ENCODE measurements at regions not wholly inside any gene's neighbourhood (a gene's known extent, or its start where the extent isn't known, plus 50 kb on each side); places are given as distances from the start of the nearest gene placed in this dataset.

- ATAC-seq (ENCODE audit: insufficient read depth, low FRiP score): no peak
- no peaks in the 10 kb centered on the region for H3K9me3 ChIP-seq (ENCODE audit: control insufficient read depth in 4 of 4, insufficient read depth in 3 of 4, low read length in 3 of 4)
- 89 to 92% methylated on average over 3 of the region's 3 CpGs for WGBS, 2 donors
- H3K9ac ChIP-seq (ENCODE audit: insufficient read depth in 1 of 2, low read length in 2 of 2): no peak overlapping the region
- H3K4me3 ChIP-seq: no peak overlapping the region
- H3K27me3 ChIP-seq (ENCODE audit: control insufficient read depth in 3 of 3, insufficient read depth in 3 of 3, low read length in 2 of 3): peaks cover 0 to 39% (median 15%) of the 10 kb centered on the region in 3 donors
- peaks cover 0 to 5% (median 0%) of the 10 kb centered on the region in 5 donors for H3K4me1 ChIP-seq (ENCODE audit: control insufficient read depth in 5 of 5, insufficient read depth in 5 of 5, low read length in 5 of 5)
- DNase-seq: no peak
- H3K36me3 ChIP-seq (ENCODE audit: control insufficient read depth in 4 of 4, insufficient read depth in 4 of 4, low read length in 4 of 4): no peaks in the 10 kb centered on the region
- H3K27ac ChIP-seq (ENCODE audit: low read depth in 1 of 2, low read length in 1 of 2): no peak overlapping the region
- TF ChIP-seq, protein P1, sequence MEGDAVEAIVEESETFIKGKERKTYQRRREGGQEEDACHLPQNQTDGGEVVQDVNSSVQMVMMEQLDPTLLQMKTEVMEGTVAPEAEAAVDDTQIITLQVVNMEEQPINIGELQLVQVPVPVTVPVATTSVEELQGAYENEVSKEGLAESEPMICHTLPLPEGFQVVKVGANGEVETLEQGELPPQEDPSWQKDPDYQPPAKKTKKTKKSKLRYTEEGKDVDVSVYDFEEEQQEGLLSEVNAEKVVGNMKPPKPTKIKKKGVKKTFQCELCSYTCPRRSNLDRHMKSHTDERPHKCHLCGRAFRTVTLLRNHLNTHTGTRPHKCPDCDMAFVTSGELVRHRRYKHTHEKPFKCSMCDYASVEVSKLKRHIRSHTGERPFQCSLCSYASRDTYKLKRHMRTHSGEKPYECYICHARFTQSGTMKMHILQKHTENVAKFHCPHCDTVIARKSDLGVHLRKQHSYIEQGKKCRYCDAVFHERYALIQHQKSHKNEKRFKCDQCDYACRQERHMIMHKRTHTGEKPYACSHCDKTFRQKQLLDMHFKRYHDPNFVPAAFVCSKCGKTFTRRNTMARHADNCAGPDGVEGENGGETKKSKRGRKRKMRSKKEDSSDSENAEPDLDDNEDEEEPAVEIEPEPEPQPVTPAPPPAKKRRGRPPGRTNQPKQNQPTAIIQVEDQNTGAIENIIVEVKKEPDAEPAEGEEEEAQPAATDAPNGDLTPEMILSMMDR (IDR thresholded peaks at IDR 0.05; ENCODE audit: control extremely low read depth, extremely low read depth): no peak
Observed at GRCh38 chr1:30253361-30253760, 470.0 kb downstream of the MATN1 start.

DNA sequence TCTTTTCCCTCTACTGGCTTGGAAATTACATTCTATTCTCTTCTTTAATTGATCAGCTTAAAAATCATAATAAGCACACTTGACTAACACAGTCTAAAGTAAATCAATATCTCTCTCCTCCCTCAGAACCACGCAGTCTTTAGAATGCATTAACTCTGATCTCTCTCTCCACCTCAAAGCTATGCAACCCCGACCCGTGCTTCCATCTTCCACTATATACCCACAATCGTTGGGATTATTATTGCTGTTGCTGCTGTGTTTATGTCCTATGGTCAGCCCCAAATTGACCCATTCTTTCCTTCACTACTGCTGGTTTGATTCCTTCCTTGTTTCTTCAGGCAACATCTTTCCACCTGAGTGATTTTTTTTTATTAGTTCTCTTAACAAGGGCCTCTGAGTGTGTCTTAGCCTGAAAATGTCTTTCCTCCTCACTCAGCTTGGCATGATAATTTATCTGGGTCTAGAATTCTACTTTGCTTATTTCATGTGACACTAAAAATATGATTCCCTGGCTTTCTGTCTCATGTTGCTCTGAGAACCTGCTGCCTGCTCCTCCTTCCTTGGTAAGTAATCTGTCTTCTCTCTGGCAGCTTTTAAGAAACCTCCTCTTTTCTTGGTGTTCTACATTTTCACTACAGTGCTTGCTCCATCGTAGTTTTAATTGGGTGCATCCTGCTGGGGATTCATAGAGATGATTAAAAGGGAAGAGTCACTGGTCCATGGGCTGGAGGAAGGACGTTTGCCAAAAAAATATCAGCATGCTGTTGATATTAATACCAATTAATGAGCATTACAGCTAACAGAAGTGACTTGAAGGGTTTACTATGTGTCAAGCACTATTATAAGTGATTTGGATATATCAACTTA lies 472.2 kb downstream of the MATN1 start:
- Histone ChIP-seq H3K27me3 (ENCODE audit: control insufficient read depth in 3 of 3, insufficient read depth in 3 of 3, low read length in 2 of 3) (peaks cover 0 to 44% (median 15%) of the 10 kb centered on the region in 3 donors), H3K9me3 (ENCODE audit: control insufficient read depth in 4 of 4, insufficient read depth in 3 of 4, low read length in 3 of 4) (no peaks in the 10 kb centered on the region), H3K4me1 (ENCODE audit: control insufficient read depth in 5 of 5, insufficient read depth in 5 of 5, low read length in 5 of 5) (peaks cover 0 to 5% (median 0%) of the 10 kb centered on the region in 5 donors), H3K27ac (ENCODE audit: low read depth in 1 of 2, low read length in 1 of 2) (no peak overlapping the region), H3K4me3 (no peak overlapping the region), H3K36me3 (ENCODE audit: control insufficient read depth in 4 of 4, insufficient read depth in 4 of 4, low read length in 4 of 4) (no peaks in the 10 kb centered on the region), H3K9ac (ENCODE audit: insufficient read depth in 1 of 2, low read length in 2 of 2) (no peak overlapping the region)
- no peak for ATAC-seq (ENCODE audit: insufficient read depth, low FRiP score)
- WGBS, 2 donors: 62 to 68% methylated on average over 6 of the region's 6 CpGs
- TF ChIP-seq, protein P1 (IDR thresholded peaks at IDR 0.05; ENCODE audit: control extremely low read depth, extremely low read depth): no peak
- no peak for DNase-seq

GRCh38 chr1:30250338-30250983 lies 472.9 kb downstream of the MATN1 start:
- ATAC-seq (ENCODE audit: insufficient read depth, low FRiP score): no peak
- 51 to 68% methylated on average over 10 of the region's 10 CpGs for WGBS, 2 donors
- no peak for DNase-seq
- no peak overlapping the region for H3K9ac ChIP-seq (ENCODE audit: insufficient read depth in 1 of 2, low read length in 2 of 2)
- H3K4me3 ChIP-seq: no peak overlapping the region
- H3K27ac ChIP-seq (ENCODE audit: low read depth in 1 of 2, low read length in 1 of 2): no peak overlapping the region
- no peaks in the 10 kb centered on the region for H3K36me3 ChIP-seq (ENCODE audit: control insufficient read depth in 4 of 4, insufficient read depth in 4 of 4, low read length in 4 of 4)
- H3K9me3 ChIP-seq (ENCODE audit: control insufficient read depth in 4 of 4, insufficient read depth in 3 of 4, low read length in 3 of 4): no peaks in the 10 kb centered on the region
- TF ChIP-seq, protein P1 (IDR thresholded peaks at IDR 0.05; ENCODE audit: control extremely low read depth, extremely low read depth): no peak
- H3K4me1 ChIP-seq (ENCODE audit: control insufficient read depth in 5 of 5, insufficient read depth in 5 of 5, low read length in 5 of 5): peaks cover 0 to 5% (median 0%) of the 10 kb centered on the region in 5 donors
- peaks cover 0 to 44% (median 17%) of the 10 kb centered on the region in 3 donors for H3K27me3 ChIP-seq (ENCODE audit: control insufficient read depth in 3 of 3, insufficient read depth in 3 of 3, low read length in 2 of 3)
